Fibroblast of skin of scalp (primary cell): ENCODE measurements at regions not wholly inside any gene's neighbourhood (a gene's known extent, or its start where the extent isn't known, plus 50 kb on each side); places are given as distances from the start of the nearest gene placed in this dataset.
"Not testable (repeated sequence)": the region's sequence is repeated elsewhere in the genome, so short reads cannot be mapped to it uniquely, and the experiment has no call there.

ENCODE experiments used
- DNase-seq: peaks from one replicate; pipeline ENCODE4 v3.0.0-alpha.2; 2013

GRCh38 chr19:20292520-20292919 lies 125.5 kb downstream of the ZNF486 start:
- not testable (repeated sequence) for DNase-seq

GRCh38 chr19:20289186-20289585 lies 122.2 kb downstream of the ZNF486 start:
- no peak for DNase-seq

DNA sequence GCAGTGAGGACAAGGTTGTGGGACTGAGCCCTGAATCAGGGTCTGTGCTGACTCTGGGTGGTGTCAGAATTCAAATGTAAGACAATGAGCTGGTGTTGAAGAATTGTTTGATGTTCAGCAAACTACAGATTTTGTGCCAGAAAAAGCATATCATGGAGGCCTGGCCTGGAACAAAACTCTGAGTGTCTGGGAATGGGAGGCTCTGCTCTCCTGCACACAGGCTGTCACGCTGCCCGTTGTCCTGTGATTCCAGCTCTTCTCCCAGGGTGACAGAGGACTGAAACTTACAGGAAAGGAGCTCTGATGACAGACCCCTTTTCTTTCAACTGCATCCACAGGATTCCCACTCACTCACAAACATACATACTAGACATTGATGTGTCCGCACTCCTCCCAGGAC lies 120.1 kb downstream of the ZNF486 start:
- DNase-seq, result no peak

GRCh38 chr19:20285876-20286275 lies 118.9 kb downstream of the ZNF486 start:
- DNase-seq, result not testable (repeated sequence)

DNA sequence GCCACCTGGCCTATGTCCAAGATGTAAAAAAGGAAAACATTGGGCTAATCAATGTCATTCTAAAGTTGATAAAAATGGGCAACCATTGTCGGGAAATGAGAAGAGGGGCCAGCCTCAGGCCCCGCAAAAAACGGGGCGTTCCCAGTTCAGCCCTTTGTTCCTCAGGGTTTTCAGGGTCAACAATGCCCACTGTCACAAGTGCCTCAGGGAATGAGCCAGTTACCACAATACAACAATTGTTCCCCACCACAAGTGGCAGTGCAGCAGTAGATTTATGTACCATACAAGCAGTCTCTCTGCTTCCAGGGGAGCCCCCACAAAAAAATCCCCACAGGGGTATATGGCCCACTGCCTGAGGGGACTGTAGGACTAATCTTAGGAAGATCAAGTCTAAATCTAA lies 112.5 kb downstream of the ZNF486 start:
- DNase-seq, result no peak

GRCh38 chr19:20278342-20278741 lies 111.3 kb downstream of the ZNF486 start:
- no peak for DNase-seq

DNA sequence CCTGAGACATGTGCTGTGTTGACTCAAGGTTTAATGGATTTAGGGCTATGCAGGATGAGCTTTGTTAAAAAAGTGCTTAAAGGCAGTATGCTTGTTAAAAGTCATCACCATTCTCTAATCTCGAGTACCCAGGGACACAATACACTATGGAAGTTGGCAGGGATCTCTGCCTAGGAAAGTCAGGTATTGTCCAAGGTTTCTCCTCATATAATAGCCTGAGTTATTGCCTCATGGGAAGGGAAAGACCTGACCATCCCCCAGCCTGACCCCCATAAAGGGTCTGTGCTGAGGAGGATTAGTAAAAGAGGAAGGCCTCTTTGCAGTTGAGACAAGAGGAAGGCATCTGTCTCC lies 109.7 kb downstream of the ZNF486 start:
- not testable (repeated sequence) for DNase-seq

DNA sequence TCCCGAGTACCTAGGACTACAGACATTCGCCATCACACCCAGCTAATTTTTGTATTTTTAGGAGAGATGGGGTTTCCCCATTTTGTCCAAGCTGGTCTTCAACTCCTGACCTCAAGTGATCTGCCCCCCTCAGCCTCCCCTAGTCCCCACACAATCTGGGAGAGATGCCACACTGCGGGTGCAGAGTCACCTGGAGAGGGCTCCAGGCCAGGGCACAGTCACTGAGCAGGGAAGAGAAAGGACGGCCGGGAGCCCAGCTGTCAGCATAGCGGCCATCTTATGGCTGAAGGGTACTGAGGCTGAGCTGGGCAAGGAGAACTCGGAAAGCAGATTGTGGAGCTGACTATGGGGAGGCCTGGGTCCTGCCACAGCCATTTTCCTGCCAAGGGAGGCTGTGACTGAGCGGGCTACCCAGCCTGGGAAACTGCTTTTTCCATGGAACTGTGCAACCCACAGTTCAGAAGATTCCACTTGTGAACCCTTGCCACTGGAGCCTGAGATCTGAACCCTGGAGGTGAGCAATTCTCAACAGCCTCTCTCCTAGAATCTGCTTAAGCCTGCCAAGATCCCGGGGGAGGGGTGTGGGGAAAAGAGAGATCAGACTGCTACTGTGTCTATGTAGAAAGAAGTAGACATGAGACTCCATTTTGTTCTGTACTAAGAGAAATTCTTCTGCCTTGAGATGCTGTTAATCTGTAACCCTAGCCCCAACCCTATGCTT lies 109.2 kb downstream of the ZNF486 start:
- DNase-seq, result no peak

DNA sequence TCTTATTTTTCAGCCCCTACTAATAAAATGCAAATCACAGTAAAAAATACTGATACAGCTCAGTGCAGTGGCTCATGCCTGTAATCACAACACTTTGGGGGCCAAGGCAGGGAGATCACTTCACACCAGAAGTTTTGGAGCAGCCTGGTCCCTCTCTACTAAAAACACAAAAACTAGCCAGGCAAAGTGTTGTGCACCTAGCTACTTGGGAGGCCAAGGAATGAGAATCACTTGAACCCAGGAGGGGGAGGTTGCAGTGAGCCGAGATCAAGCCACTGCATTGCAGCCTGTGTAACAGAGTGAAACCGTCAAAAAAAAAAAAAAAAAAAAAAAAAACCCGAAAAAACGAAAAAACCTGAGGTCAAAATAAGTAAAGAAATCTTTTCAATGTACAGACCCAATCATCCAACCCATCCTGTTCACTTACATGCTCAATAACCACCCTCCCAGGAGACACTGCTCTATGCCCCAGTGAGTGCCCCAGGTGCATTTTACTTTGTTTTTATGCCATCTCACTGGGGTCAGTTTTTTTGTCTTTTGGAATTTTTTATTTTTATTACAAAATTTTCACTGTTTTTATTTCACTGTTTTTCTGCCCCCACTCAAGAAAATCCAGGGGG lies 107.0 kb downstream of the ZNF486 start:
- no peak for DNase-seq

DNA sequence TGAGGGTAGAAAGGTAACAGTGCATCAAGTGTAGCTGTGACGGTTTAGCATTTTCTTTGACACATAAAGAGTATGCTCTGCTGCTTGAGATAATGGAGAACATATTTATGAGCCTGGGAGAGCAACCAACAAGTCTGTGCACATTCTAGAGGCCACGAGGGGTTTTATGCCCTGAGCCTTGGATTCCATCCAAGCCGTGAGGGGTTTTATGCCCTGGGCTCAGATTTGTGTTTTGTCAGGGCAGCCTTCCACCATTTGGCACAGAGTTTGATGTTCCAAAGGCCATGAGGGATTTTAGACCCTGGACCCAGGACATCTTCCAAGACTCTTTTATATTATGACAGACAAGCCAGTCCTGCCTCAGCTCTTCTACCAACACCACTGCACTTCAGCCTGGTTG lies 106.4 kb downstream of the ZNF486 start:
- DNase-seq, result no peak

- DNase-seq, result not testable (repeated sequence)
Measured at GRCh38 chr19:20272627-20273010, 105.6 kb downstream of the ZNF486 start.

- DNase-seq, result not testable (repeated sequence)
Measured at GRCh38 chr19:20271927-20272626, 105.1 kb downstream of the ZNF486 start.

GRCh38 chr19:20271215-20271926 lies 104.4 kb downstream of the ZNF486 start:
- DNase-seq, result no peak

- DNase-seq, result no peak
Measured at GRCh38 chr19:20269461-20269860, 102.4 kb downstream of the ZNF486 start.

DNA sequence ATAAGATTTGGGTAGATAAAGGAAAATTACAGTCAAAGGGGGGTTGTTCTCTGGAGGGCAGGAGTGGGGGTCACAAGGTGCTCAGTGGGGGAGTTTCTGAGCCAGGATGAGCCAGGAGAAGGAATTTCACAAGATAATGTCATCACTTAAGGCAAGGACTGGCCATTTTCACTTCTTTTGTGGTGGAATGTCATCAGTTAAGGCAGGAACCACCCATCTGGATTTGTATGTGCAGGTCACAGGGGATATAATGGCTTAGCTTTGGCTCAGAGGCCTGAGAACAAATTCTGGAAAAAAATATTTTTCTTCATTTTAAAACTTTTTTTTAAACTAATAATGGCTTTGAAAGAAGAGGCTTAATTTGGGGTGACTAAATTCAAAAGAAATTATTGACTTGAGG lies 94.5 kb downstream of the ZNF486 start:
- not testable (repeated sequence) for DNase-seq

- DNase-seq, result not testable (repeated sequence)
Measured at GRCh38 chr19:20260738-20261137, 93.7 kb downstream of the ZNF486 start.

GRCh38 chr19:20259615-20260014 lies 92.6 kb downstream of the ZNF486 start:
- DNase-seq, result no peak

DNA sequence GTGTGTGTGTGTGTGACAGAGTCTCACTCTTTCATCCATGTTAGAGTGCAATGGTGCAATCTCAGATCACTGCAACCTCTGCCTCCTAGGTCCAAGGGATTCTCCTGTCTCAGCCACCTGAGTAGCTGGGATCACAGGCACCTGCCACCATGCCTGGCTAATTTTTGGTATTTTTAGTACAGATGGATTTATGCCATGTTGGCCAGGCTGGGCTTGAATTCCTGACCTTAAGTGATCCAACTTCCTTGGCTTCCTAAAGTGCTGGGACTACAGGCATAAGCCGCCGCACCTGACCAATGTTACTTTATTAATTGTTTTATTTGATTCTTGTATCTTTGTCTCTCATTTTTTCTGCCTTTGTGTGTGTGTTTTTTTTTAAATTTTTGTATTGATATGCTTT lies 89.6 kb downstream of the ZNF486 start:
- DNase-seq, result no peak

- DNase-seq, result no peak
Measured at GRCh38 chr19:20254121-20254520, 87.1 kb downstream of the ZNF486 start.

DNA sequence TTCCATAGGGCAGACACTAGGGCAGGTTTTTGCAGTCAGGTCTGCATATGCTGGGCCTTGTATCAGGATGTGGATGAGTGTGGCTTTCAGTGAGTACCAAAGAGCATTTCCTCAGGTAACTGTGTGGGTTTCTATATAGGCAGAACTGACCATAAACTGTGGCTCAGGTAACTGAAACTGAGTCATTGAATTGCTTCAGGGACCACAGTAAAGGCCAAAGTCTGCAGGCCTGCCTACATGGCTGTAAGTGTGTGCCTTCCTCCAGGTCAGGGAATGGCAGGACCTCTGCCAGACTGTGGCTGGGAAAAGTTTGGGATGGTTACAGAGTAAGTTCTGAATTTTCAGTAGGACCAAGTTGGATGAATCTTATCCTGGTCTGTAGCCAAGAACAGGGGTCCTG lies 85.6 kb downstream of the ZNF486 start:
- no peak for DNase-seq

DNA sequence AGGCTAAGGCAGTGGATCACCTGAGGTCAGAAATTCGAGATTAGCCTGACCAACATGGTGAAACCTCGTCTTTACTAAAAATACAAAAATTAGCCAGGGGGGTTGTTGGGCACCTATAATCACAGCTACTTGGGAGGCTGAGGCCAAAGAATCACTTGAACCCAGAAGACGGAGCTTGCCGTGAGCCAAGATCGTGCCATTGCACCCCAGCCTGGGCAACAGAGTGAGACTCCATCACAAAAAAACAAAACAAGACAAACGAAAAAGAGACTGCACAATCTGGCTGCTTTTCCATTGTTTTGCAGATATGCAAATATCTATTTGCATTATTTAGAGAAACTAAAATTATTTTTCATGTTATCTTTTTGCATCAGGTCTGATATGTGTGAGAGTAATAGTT lies 83.6 kb downstream of the ZNF486 start:
- DNase-seq, result no peak

DNA sequence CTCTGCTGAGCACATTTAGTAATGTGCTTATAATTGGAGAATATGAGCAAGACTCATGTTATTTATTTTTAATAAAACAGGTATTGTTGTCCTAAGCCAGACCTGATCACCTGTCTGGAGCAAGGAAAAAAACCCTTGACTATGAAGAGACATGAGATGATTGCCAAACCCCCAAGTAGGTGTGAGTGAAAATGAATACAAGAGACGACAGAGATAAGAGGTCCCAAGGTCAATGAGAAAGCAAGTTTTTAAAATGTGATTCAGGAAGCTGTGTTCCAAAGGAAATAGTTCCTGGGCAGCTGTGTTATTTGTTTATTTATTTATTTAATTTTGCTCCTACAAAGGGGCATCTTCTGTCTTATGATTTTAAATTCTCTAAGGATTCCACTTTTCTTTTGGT lies 83.1 kb downstream of the ZNF486 start:
- no peak for DNase-seq
